Endothelial cell of umbilical vein (primary cell): ENCODE measurements at regions not wholly inside any gene's neighbourhood (a gene's known extent, or its start where the extent isn't known, plus 50 kb on each side); places are given as distances from the start of the nearest gene placed in this dataset.

Experiments
- BruUV-seq: library from RNA; stranded (reverse); fragments of 400-500 nt; replicated peaks from 2 replicates; lab custom pipeline; 2021; lab: Mats Ljungman, UMichigan
- CTCF ChIA-PET: fragments of 300-600, 350-600 bp; sonication (Branson Sonifier 250); formaldehyde crosslinking; loops from one replicate; lab custom pipeline; 2021; ENCODE audit warnings: antibody characterized with exemption, inconsistent platforms; lab: Charles Lee
- POLR2A ChIA-PET: fragments of 300-600, 350-600 bp; sonication (Branson Sonifier 250); formaldehyde crosslinking; loops from one replicate; lab custom pipeline; 2021; ENCODE audit warnings: antibody characterized with exemption, inconsistent platforms; lab: Charles Lee
- DNase-seq: peaks from one replicate; pipeline ENCODE4 v3.0.0-alpha.2; 2011; ENCODE audit warnings: low read depth, low spot score
- FAIRE-seq: peaks from 2 replicates; lab custom pipeline; 2011; peaks lifted over from hg19 to GRCh38; lab: Jason Lieb, UNC
- H2AFZ ChIP-seq: 2 replicates; pipeline ENCODE4 v1.6.0; 2012; ENCODE audit warnings: low read depth, low read length, control low read depth, inconsistent platforms
- H3K27ac ChIP-seq: 2 replicates; pipeline ENCODE4 v1.5.1; 2011; ENCODE audit warnings: low read depth, mild to moderate bottlenecking, control low read depth, low read length, moderate library complexity; ENCODE audit not compliant: insufficient read depth
- H3K27me3 ChIP-seq, 2 experiments: 2 replicates each; pipeline versions ENCODE4 v1.6.0 to v1.6.1; 2011; ENCODE audit warnings: low read length in 2 of 2, mixed read lengths in 1 of 2; ENCODE audit not compliant: control insufficient read depth in 2 of 2, insufficient read depth in 2 of 2
- H3K36me3 ChIP-seq, 2 experiments: 2 replicates in 1 of 2; 3 replicates in 1 of 2; pipeline ENCODE4 v1.5.1; 2011; ENCODE audit warnings: low read length in 2 of 2, mild to moderate bottlenecking in 1 of 2, moderate library complexity in 1 of 2; ENCODE audit not compliant: control insufficient read depth in 2 of 2, insufficient read depth in 2 of 2; ENCODE audit errors: extremely low read depth in 1 of 2
- H3K4me1 ChIP-seq: 3 replicates; pipeline ENCODE4 v1.5.1; 2011; ENCODE audit warnings: mild to moderate bottlenecking, low read length; ENCODE audit not compliant: control insufficient read depth, insufficient read depth; ENCODE audit errors: extremely low read depth
- H3K4me2 ChIP-seq: 2 replicates; pipeline ENCODE4 v1.6.1; 2011; ENCODE audit warnings: low read length, control low read depth, mixed read lengths; ENCODE audit not compliant: insufficient read depth
- H3K4me3 ChIP-seq, 3 experiments: fragments of 200-600 bp in 1 of 3; sonication (generic), shearing (Covaris generic) in 1 of 3; replicated peaks in 1 of 3; 2 replicates each; pipeline ENCODE4 v1.5.1; 2011 to 2016; ENCODE audit warnings: control low read depth in 3 of 3, low read length in 3 of 3, mild to moderate bottlenecking in 2 of 3, inconsistent platforms in 1 of 3, low read depth in 1 of 3, moderate library complexity in 1 of 3; ENCODE audit not compliant: insufficient read depth in 1 of 3
- H3K79me2 ChIP-seq: 2 replicates; pipeline ENCODE4 v1.6.0; 2012; ENCODE audit warnings: low read length, inconsistent platforms; ENCODE audit not compliant: control insufficient read depth, insufficient read depth
- H3K9ac ChIP-seq: replicated peaks from 2 replicates; pipeline ENCODE3; 2011; ENCODE audit warnings: low read length, control low read depth; ENCODE audit not compliant: insufficient read depth; ENCODE audit errors: extremely low read depth
- H3K9me1 ChIP-seq: replicated peaks from 3 replicates; pipeline ENCODE4 v1.6.0; 2011; ENCODE audit warnings: mild to moderate bottlenecking, low read length; ENCODE audit not compliant: control insufficient read depth, insufficient read depth; ENCODE audit errors: extremely low read depth
- H3K9me3 ChIP-seq: replicated peaks from 2 replicates; pipeline ENCODE4 v1.5.1; 2012; ENCODE audit warnings: low read length, inconsistent platforms; ENCODE audit not compliant: control insufficient read depth, insufficient read depth
- H4K20me1 ChIP-seq: replicated peaks from 2 replicates; pipeline ENCODE3; 2011; ENCODE audit warnings: mild to moderate bottlenecking, low read length; ENCODE audit not compliant: control insufficient read depth, insufficient read depth; ENCODE audit errors: extremely low read depth
- CTCF ChIP-seq, 2 donors: IDR thresholded peaks; 1 replicate in 1 of 2; 2 replicates in 1 of 2; pipeline ENCODE4 v1.5.1; 2011; ENCODE audit warnings: low read length in 2 of 2, mild to moderate bottlenecking in 2 of 2, moderate library complexity in 2 of 2, control low read depth in 1 of 2, inconsistent platforms in 1 of 2, low read depth in 1 of 2; ENCODE audit not compliant: insufficient read depth in 1 of 2; ENCODE audit errors: extremely low read depth in 1 of 2
- EZH2 ChIP-seq: IDR thresholded peaks from 2 replicates; pipeline ENCODE4 v1.6.1; 2012; ENCODE audit warnings: borderline replicate concordance, low read depth, mild to moderate bottlenecking, moderate library complexity, low read length, inconsistent platforms; ENCODE audit not compliant: severe bottlenecking
- FOS ChIP-seq: IDR thresholded peaks from 2 replicates; pipeline ENCODE4 v1.6.1; 2011; ENCODE audit warnings: mild to moderate bottlenecking, low read length, moderate library complexity, borderline replicate concordance; ENCODE audit not compliant: insufficient read depth
- GATA2 ChIP-seq: IDR thresholded peaks from 2 replicates; pipeline ENCODE4 v1.7.0; 2011; ENCODE audit warnings: low read depth, mild to moderate bottlenecking, moderate library complexity, mixed read lengths, low read length; ENCODE audit not compliant: insufficient read length, insufficient read depth
- JUN ChIP-seq: IDR thresholded peaks from 2 replicates; pipeline ENCODE4 v1.6.1; 2011; ENCODE audit warnings: borderline replicate concordance, low read depth; ENCODE audit not compliant: insufficient read length, insufficient read depth
- MAX ChIP-seq: IDR thresholded peaks from 2 replicates; pipeline ENCODE4 v1.6.1; 2011; ENCODE audit not compliant: insufficient read depth, insufficient read length
- MYC ChIP-seq: IDR thresholded peaks from one replicate; pipeline ENCODE4 v1.6.1; 2011; ENCODE audit warnings: mild to moderate bottlenecking, low read depth, low read length
- POLR2A ChIP-seq: IDR thresholded peaks from 2 replicates; pipeline ENCODE4 v1.6.1; 2012; ENCODE audit warnings: low read depth, mild to moderate bottlenecking, control low read depth, low read length
- POLR2AphosphoS5 ChIP-seq: IDR thresholded peaks from 2 replicates; pipeline ENCODE4 v1.6.1; 2012; ENCODE audit warnings: low read depth, mild to moderate bottlenecking, control low read depth, low read length, moderate library complexity; ENCODE audit not compliant: insufficient read depth
- dilution Hi-C: fragments of 300-500 bp; cut with MboI; formaldehyde crosslinking; loops from one replicate; pipeline ENCODE4 v1.15.0; 2019; ENCODE audit warnings: low sequenced_read_pairs; ENCODE audit not compliant: extremely low pct_ligation_motif_present
- intact Hi-C: fragments of 100-400 bp; cut with micrococcal nuclease; formaldehyde crosslinking; loops from one replicate; pipeline ENCODE4 v1.10.0; 2022

- no peak for DNase-seq
- Histone ChIP-seq H3K36me3 (no peaks in the 10 kb centered on the region), H3K9ac (no peak overlapping the region), H2AFZ (no peak overlapping the region), H3K4me1 (peaks cover 9% of the 10 kb centered on the region), H3K4me2 (no peak overlapping the region), H4K20me1 (no peaks in the 10 kb centered on the region), H3K9me1 (no peaks in the 10 kb centered on the region), H3K9me3 (no peaks in the 10 kb centered on the region), H3K27me3 (no peaks in the 10 kb centered on the region), H3K79me2 (no peaks in the 10 kb centered on the region), H3K27ac (no peak overlapping the region), H3K4me3 (no peak overlapping the region)
- dilution Hi-C loops: no loop called here
- TF ChIP-seq JUN: no peak
- no peak for TF ChIP-seq MYC
- TF ChIP-seq GATA2: no peak
- no peak for TF ChIP-seq FOS
- TF ChIP-seq MAX: no peak
- no peak for TF ChIP-seq POLR2A
- no peak for TF ChIP-seq EZH2
- TF ChIP-seq CTCF (IDR thresholded peaks at IDR 0.05; ENCODE audit: extremely low read depth in 1 of 2, insufficient read depth in 1 of 2, low read depth in 1 of 2, low read length in 2 of 2): no peak
- no peak for TF ChIP-seq POLR2AphosphoS5
- no peak for FAIRE-seq
- CTCF ChIA-PET: interaction anchor here (1.4 kb wide), 1 partner anchor 42 kb away, joined by 4 read pairs; no protein-coding TSS in a partner anchor
- no TSS peak for BruUV-seq
- POLR2A ChIA-PET: no interaction called here
- intact Hi-C loops: no loop called here
These were observed 698.7 kb upstream of the ADGRL4 start for GRCh38 chr1:79705218-79705617.
